T-helper 2 cell (primary cell): ENCODE measurements at regions not wholly inside any gene's neighbourhood (a gene's known extent, or its start where the extent isn't known, plus 50 kb on each side); places are given as distances from the start of the nearest gene placed in this dataset.

Source experiments
- DNase-seq, 5 experiments: peaks; one replicate each; pipeline versions ENCODE4 v3.0.0 to v3.0.0-alpha.2; 2012 to 2022

DNA sequence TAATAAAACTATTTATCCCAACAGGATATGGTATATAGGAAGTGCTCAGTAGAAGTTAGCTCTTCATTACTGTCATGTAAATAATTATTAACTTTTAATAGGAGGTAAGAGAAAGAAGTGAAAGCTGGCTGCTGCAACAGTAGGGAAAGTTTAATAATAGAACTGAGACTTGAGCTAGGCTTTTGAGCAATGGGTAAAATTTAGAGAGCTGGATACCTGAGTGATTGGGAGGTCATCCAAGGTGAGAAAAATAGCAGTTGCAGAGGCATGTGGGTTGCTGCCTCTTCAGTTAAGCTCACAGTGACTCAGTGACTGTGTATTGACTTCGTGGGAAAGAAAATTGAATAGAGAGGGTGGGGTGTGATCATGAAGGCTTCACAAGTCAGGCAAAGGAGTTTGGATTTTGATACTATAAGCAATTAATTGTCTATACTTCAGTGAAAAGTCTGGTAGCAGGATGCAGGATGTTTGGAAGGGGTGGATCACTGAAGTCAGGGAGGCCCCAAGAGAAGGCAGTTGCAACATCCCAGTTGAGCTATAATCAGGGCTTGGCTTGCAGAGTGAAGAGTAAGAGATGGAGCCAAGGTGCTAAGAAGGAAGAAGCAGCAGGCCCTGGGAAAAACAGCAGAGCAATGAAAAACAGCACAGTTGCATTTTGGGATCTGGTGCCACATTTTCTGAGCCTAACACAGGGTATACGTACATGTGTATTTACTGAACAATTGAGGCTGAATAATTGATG is 172.0 kb upstream of the FRMD6 start:
- no peak for DNase-seq

DNA sequence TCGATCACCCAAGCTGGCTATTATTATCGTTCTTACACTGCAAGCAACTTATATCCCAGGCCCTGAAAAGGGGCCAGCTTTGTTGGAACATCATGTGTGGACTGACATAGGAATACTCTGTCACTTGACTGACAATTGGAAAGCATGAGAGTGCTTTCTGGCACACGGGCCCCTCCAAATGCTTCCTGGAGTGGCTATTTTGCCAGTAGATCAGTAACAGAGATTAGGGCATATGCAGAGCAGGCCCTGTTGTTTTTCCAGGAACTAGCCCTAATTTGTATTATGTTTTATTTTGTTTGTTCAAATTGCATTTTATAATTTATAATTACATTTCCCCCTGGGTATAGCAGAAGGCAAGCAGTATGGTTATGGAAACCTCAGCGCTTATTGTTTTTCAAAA is 170.1 kb upstream of the FRMD6 start:
- DNase-seq: no peak

DNA sequence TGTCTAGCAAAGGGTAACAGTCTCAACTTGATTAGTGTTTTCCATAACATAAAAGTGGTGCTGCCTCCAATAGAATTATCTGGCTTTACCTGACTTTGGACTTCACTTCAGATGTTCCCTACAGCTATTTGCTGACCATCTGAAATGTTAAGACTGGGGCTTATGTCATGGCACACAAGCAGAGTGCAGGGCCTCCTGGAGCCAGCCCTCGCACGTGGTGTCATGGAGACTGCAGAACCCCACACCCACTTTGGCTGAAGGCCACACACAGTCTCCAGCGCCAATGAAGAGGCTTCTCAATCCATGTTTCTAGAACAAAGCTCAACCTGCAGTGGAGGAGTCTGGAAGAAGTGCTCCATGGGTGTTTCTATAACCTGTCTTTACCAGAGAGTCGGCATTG is 169.6 kb upstream of the FRMD6 start:
- no peak for DNase-seq

DNA sequence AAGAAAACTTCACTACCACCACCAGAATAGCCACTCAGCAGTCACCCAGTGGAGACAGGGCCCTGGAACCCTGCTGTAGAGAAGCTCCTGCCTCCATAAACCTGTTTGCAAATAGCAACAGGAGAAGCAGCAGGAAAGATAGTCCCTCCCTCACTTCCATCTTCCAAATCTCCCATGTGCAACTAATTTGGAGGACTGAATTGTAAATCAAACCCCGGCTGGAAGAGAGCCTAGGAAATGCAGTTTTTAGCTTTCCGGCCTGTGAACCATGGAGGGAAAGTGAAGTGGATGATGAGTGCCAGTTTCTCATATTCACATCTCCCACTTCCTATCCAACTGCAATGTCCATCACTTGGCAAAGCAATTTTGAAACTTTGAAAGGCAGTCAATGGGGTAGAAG is 167.2 kb upstream of the FRMD6 start:
- no peak for DNase-seq

DNA sequence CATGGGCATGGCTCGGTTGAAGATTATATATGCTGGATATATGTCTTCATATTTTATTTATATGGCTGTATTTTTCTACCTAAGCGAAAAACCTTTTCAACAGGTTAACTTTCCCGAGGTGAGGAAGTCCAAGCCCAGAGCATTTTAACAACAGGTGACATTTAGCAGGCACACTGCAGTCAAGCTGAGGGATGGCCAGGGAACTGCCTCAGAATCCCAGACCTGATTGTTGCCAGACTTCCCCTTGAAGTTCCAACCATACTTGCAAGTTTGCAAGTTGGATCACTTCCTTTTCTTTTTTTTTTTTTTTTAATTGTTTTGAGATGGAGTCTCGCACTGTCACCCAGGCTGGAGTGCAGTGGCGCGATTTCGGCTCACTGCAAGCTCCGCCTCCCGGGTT is 166.0 kb upstream of the FRMD6 start:
- no peak for DNase-seq

DNA sequence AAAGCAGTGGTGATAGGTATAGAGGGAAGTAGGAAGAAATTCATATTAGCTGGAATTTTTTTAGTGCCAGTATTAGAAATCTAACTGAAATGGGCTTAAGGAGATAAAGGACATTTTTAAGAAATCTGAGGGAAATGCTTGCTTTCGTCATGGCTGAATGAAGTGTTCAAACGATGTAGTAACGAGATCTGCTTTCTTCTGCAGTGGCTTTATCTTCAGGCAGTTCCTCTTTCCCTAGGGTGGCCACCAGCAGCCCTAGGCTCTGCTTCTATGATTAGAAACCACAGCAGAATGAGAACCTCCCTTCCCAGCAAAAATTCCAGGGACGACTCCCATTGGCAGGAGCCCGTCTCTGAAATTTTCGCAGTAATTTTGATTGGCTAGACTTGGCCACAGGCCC is 163.9 kb upstream of the FRMD6 start:
- no peak for DNase-seq

DNA sequence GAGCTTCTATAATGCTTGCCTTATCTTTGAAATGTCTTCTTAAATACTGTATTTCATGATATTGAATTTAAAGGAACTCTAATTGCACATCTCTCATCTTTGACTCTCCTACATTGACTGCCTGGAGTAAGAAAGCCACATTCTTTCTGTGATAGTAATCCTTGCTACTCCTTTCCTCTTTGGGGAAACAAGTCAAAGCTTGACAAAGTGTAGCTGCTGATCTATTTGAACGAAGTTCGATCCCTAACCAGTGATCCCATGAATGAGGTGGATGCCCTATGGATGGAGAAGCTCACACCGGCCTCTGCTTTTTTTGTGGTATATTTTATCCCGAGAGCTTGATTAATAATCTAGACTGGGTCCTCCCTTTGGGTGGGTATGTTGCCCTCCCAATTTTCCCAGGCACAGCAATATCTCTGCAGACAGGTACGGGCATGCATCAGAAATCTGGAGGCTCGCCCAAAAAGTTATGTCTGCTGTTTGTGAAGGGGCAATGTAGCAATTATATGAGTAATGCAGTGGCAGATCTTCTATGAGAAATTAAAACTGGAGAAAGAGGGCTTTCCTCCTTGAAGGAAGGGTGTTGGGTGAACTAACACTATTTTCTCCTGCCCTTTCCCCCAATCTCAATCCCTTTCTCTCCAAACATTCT is 163.0 kb upstream of the FRMD6 start:
- DNase-seq: no peak

DNA sequence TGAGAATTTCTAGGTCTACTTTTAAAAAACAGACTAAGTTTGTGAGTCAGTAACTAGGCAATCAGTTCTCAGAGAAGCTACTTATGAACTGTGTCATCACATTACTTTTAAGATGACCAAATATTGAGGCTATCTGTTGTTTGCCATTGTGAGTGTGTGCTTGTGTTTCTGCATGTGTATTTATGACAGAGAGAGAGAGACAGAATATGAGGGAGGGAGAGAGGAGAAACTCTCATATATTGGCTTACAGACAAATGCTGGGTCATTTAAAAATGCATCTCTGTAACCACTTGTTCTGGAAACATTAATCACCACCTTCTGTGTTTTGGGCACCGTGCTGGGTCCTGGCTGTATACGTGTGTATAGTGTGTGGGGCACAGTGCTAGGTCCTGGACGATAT is 161.5 kb upstream of the FRMD6 start:
- no peak for DNase-seq

DNA sequence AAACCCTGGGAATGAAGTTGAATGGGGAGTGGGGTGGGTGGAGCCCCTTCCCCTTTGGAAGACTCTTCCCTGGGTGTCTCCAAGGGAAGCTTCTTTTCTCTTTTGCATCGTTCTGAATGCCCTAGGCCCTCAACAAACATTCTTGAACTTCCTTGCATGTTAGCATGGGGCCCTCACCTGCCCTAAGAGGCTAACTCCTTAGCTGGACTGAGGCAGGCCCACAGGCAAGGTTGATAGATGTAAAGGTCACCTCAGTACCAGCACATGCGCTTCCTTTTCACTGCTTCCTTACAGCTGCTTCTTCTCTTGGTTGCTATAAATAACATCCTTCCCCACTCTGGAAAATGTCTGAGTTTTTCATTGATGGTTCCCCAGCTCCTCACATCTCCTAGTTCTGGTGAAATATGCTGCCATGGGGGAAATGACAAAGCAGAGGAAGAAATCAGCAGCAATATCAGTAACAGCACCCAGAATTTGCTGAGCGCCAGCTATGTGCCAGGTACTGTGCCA is 160.6 kb upstream of the FRMD6 start:
- DNase-seq: no peak

DNA sequence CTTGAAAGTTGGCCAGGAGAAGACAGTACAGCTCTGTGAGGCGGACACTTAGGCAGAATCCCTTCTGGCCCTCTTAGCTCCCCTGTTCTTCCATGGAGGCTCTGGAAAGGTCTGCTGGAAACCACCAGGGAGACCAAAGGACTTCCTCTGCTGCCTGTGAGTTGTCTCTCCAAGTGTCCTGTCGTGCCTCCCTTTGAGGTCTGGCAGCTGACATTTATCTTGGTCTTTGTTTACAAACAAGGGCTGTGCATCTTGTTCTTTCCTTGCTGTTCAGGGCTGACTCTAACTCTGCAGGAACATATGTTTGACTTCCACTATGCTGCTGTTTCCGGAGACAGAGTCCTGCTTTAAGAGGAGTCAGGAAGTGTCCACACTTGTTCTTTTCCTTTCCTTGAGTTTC is 159.9 kb upstream of the FRMD6 start:
- DNase-seq: no peak

DNA sequence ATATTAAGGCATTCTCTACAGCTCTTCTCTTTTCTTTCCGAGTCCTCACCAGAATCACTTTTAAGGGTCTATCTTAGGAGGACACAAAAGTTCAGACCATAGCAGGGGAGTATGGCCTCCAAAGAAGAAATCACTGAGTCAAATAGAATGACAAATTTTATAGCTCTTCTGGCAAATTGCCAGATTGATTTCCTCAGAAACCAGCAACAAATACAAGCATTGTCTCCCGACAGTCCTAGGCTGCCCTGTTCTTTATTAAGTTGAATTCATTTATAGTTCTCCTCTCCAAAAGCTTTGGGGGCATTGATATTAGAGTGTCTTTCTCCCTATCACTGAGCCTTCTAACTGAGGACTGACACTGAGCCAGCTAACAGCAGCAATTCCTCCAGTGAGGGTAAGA is 156.4 kb upstream of the FRMD6 start:
- DNase-seq: no peak

DNA sequence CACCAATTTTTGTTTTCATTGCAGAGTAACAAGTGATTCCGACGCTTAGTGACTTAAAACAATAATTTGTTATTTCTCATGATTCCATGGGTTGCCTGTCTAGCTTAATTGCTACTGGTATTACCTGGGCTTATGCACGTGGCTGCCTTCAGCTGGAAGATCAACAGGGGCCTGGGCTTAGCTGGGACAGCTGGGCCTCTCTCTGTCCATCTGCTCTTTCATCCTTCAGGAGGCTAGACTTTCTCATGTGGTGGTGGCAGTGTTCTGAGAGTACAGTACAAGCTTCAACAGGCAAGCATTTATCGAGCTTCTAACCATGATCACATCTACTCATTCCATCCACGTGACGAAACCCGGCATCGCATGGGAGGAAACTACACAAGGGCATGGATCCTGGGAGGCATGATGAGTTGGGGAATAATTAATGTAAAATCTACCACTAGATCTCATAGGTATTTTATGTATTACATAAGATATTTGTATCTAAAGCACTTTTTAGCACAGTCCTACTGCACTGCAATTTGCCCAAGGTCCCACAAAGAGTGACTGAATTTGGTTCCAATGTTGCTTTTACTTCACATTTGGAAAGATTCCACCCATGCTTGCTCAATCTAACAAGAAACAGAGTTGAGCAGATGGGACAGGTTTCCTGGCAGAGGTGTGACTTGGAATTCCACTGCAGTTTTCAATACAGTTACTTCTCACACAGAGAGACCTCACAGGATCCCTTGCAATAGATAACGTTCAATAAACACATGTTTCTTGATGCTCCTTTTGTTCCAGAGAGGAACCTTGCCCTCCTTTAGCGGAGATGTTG is 153.1 kb upstream of the FRMD6 start:
- no peak for DNase-seq

DNA sequence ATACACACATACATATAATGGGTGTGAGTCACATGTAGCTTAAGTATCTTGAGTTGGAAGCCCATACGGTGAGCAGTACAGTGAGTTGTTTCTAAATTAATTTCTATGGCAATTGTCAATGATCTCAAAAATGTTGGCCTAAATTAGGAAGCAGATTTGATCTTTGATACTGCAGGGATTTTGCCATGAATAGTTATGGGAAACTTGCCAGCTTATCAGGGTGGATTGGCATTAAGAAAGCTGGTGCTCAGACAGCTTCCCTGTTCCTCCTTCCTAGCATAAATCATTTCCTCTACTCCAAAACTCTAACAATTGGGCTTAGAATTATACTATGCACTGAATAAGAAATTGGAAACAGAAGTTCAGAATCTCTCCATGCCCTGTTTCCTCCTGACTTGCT is 150.9 kb upstream of the FRMD6 start:
- no peak for DNase-seq

DNA sequence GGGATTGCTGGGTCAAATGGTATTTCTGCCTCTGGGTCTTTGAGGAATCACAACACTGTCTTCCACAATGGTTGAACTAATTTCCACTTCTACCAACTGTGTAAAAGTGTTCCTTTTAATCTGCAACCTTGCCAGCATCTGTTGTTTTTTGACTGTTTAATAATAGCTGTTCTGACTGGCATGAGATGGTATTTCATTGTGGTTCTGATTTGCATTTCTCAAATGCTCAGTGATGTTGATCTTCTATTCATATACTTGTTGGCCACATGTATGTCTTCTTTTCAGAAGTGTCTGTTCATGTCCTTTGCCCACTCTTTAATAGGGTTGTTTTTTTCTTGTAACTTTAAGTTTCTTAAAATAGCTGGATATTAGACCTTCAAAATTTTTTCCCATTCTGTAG is 150.0 kb upstream of the FRMD6 start:
- DNase-seq: no peak

DNA sequence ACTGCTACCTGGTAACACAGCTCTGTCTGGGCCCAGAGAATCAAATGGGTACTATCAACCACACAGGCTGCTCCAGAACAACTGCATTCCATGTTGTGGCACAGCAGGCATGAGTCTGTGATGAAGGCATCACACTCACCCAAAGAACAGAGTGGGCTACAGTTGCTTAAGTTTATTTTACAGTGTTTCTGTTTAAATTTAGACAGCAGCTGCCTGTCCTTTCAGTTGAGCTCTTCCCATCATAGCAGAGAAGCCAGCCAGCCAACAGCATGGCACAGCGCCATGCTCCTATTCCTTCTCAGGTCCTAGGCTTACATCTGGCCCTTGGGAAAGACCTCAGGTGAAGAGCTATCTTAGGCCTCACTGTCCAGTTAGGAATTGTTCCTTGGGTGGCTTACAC is 147.0 kb upstream of the FRMD6 start:
- no peak for DNase-seq

DNA sequence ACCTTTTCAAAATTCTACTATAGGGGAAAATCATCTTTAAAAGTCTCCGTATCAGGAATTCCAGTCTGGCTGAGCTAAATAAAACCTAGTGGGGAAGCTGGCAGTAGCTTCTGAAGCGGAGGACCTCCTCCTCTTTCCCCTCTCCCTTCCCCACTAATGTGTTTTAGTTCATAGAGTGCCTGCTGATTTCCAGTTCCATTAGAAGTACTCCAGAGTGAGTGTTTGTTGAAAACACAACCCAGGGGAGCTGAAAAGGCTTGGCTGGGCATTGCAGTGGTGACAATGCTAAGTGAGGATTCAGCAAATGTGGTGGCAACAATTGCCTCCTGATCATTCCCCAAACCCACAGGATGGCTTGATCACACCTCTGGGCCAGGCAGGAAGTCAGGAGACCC is 144.2 kb upstream of the FRMD6 start:
- no peak for DNase-seq

DNA sequence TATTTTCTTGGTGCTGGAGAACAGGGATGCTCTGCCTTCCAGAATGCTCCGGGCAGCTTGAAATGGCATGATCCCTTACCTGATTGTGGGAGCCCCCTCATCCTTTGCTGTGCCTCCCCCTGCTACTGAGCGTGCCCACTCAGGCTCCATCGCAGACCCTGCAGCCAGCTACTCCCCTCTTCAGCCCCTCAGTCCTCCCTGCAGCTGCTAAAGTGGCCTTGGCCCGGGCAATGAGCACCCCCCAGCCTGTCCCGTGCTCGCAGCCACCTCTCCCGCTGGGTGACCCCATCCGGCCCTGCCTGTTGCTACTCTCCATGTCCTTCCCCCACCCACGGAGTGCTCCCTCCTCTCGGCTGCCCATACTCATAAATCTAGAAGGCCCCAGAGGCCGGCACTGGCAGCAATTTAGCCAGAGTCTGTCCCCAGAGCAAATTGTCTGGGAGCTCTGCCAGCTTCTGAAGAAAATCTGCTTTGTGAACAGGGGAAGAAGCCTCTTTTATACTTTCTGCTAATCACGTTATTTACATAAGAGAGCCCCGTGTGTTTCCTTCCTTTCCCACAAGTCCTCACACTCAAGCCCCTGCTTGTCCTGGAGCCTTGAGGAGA is 143.7 kb upstream of the FRMD6 start:
- DNase-seq: no peak

DNA sequence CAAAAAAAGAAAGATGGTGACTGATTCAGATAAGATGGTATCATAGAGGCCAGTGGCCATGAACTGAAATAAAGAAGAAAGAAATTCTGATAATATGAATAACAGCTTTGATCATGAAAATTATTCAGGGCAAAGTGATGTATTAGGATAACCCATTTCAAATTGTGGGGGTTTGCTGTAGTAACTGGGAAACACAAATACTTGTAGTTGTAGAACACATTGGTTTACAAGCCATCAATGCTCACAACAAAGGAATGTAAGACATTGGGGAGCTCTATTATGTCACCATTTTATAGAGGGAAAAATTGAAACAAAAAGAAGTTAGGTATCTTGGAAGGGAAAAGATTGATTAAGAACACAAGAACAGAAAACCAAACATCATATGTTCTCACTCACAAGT is 140.4 kb upstream of the FRMD6 start:
- DNase-seq: no peak

DNA sequence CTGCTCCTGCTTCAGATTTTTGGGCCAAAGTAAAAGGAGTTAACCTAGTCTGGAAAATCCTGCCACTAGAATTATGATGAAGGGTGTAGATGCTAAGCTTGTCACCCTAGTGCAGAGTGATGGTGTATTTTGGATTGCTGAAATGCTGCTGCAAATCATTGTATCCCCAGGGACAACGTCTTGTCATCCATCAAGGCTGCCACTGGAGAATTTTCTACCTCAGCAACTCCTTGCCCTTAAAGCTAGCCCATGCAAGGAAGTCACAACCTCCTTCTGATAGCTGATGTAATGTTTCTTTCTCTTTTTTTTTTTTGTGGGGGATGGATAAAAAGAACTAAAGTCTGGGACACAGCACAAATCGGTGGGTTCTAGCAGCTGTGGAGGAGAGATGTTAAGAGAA is 139.4 kb upstream of the FRMD6 start:
- DNase-seq: no peak

DNA sequence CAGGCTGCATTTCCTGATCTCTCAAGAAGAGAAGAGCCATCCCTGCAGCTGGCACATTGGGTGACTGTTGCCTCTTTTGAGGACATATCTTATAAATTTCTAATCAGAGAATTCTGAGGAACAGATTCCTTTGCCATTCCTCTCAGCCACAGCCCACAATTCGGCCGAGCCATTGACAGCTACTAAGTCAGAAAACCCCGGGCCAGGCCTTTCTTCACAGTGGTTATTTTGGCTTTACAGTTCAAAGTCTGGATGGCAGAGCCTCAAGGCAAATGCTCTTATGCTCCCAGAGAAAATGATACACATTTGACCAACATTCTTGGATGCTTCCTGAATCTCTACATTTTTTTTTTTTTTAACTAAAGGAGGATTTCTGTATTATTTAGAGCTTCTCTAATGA is 138.4 kb upstream of the FRMD6 start:
- DNase-seq: no peak

DNA sequence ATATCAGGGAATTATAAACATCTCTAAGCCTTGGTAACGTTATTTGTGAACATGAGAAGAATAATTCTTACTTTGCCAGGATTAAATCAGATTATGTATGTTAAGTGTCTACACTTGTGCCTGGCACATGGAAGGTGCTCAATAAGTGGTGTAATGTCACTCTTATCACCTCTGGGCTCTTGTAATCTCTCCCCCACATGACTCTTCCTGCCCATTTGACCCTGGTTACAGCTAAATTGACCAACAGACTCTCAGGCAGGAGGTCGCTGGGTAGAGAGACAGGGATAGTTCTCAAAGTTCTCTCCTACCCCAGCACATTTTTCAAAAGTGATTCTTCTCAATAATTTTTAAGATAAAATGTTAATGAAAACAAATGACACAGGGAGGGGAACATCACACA is 137.8 kb upstream of the FRMD6 start:
- no peak for DNase-seq

DNA sequence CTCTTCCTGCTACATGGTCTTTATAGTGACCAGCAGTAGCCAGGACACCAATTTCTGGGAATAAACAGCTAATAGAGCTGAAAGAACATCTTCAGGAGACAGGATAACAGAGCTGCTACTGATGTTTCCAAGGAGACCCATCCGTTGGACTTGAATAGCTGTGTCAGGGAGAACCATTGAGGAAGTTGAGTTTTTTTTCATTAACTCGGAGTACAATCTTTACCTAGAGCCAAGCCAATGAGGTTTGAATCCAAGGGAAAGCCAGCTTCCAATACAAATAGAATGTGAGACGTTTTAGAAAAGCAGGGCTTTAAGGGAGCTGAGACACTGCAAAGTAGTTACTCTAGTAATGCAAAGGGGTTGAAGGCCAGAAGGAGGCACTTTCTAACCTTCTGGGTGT is 136.1 kb upstream of the FRMD6 start:
- no peak for DNase-seq

DNA sequence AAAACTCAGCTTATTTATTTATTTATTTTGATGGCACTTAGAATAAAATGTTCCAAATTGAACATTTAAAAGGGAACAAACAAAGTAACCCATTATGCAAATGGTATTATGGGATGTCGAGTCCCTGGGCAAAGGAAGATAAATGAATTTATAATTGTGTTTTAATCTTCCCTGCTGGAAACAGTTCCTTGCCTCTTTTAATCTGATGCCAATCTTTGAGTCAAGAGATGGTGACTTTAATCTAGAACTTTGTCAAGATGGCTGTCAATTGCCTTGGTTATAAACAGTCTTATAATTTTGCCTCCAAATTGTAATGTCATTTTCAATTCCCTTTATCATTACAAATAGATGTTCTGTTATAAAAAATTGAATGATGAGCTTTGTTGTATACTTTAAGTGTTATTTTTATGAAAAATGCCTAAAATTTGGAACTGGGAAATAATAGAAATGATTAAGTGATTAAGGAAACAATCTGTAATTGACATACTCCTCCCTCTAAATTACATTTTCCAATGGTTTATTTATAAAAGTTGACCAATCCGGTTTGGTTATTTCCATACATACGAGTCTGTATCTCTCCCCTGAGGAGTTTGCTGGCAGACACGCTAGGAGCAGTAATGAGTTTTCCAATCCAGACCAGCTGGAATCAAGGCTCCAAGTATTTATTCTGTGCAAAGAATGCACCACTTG is 134.9 kb upstream of the FRMD6 start:
- no peak for DNase-seq
